SK-N-MC (cell line): ENCODE measurements at regions not wholly inside any gene's neighbourhood (a gene's known extent, or its start where the extent isn't known, plus 50 kb on each side); places are given as distances from the start of the nearest gene placed in this dataset.

Source experiments
- DNase-seq: peaks from one replicate; pipeline ENCODE4 v3.0.0-alpha.2; 2011; ENCODE audit warnings: low read depth, low spot score
- H3K27ac ChIP-seq: fragments of 200-600 bp; sonication (generic); 2 replicates; pipeline ENCODE4 v1.5.1; 2016; ENCODE audit warnings: mixed run types
- H3K36me3 ChIP-seq: fragments of 200-600 bp; sonication (generic); 2 replicates; pipeline ENCODE4 v1.6.1; 2017; ENCODE audit warnings: antibody characterized with exemption, low read length, mixed read lengths; ENCODE audit not compliant: insufficient read depth
- H3K4me3 ChIP-seq: fragments of 200-600 bp; sonication (generic); 2 replicates; pipeline ENCODE4 v1.5.1; 2016
- H3K9ac ChIP-seq: fragments of 200-600 bp; sonication (generic); 2 replicates; pipeline ENCODE4 v1.8.0; 2017; ENCODE audit warnings: mixed run types, mixed read lengths; ENCODE audit not compliant: insufficient read length
- H3K9me3 ChIP-seq: fragments of 200-600 bp; sonication (generic); 2 replicates; pipeline ENCODE4 v1.6.1; 2017; ENCODE audit warnings: low read depth, mild to moderate bottlenecking, antibody characterized with exemption, low read length, moderate library complexity, mixed read lengths
- EZH2 ChIP-seq: fragments of 200-600 bp; sonication (generic); IDR thresholded peaks from one replicate; pipeline ENCODE4 v1.6.1; 2017; ENCODE audit warnings: antibody characterized with exemption
- FOXP2 ChIP-seq: optimal IDR thresholded peaks from 2 replicates; pipeline ENCODE3; 2011; ENCODE audit warnings: mild to moderate bottlenecking, moderate library complexity; ENCODE audit not compliant: insufficient read depth; ENCODE audit errors: extremely low read length, control extremely low read depth
- POLR2AphosphoS5 ChIP-seq: IDR thresholded peaks from 2 replicates; pipeline ENCODE4 v1.6.1; 2012; ENCODE audit warnings: mild to moderate bottlenecking, low read depth, low read length, borderline replicate concordance

- Histone ChIP-seq H3K27ac (no peak overlapping the region), H3K9ac (no peak overlapping the region), H3K9me3 (no peaks in the 10 kb centered on the region), H3K36me3 (no peaks in the 10 kb centered on the region), H3K4me3 (no peak overlapping the region)
- DNase-seq = no peak
- TF ChIP-seq EZH2 (no peak), POLR2AphosphoS5 (no peak), FOXP2 (no peak)
Observed at GRCh38 chr20:11546939-11547338, 370.8 kb upstream of the BTBD3 start.

- no peak for DNase-seq
- Histone ChIP-seq H3K27ac (no peak overlapping the region), H3K4me3 (no peak overlapping the region), H3K9me3 (no peaks in the 10 kb centered on the region), H3K36me3 (no peaks in the 10 kb centered on the region), H3K9ac (no peak overlapping the region)
- TF ChIP-seq EZH2 (no peak), POLR2AphosphoS5 (no peak), FOXP2 (no peak)
Observed at GRCh38 chr20:11549172-11550103, 368.3 kb upstream of the BTBD3 start.

GRCh38 chr20:11550657-11551338 lies 366.9 kb upstream of the BTBD3 start:
- no peak for TF ChIP-seq POLR2AphosphoS5
- no peak for TF ChIP-seq FOXP2
- TF ChIP-seq EZH2 = no peak
- Histone ChIP-seq H3K27ac (no peak overlapping the region), H3K36me3 (no peaks in the 10 kb centered on the region), H3K9ac (no peak overlapping the region), H3K4me3 (no peak overlapping the region), H3K9me3 (no peaks in the 10 kb centered on the region)
- no peak for DNase-seq

- no peaks in the 10 kb centered on the region for H3K9me3 ChIP-seq
- no peak overlapping the region for H3K27ac ChIP-seq
- DNase-seq = no peak
- no peaks in the 10 kb centered on the region for H3K36me3 ChIP-seq
- no peak overlapping the region for H3K4me3 ChIP-seq
- TF ChIP-seq POLR2AphosphoS5 = no peak
- no peak for TF ChIP-seq EZH2
- TF ChIP-seq FOXP2 = no peak
- no peak overlapping the region for H3K9ac ChIP-seq
Observed at GRCh38 chr20:11551479-11551878, 366.2 kb upstream of the BTBD3 start.

GRCh38 chr20:11553603-11554002 lies 364.1 kb upstream of the BTBD3 start:
- Histone ChIP-seq H3K27ac (no peak overlapping the region), H3K9ac (no peak overlapping the region), H3K4me3 (no peak overlapping the region), H3K9me3 (no peaks in the 10 kb centered on the region), H3K36me3 (no peaks in the 10 kb centered on the region)
- no peak for DNase-seq
- TF ChIP-seq EZH2 (no peak), FOXP2 (no peak), POLR2AphosphoS5 (no peak)

- H3K9me3 ChIP-seq = no peaks in the 10 kb centered on the region
- H3K36me3 ChIP-seq = no peaks in the 10 kb centered on the region
- no peak overlapping the region for H3K9ac ChIP-seq
- H3K4me3 ChIP-seq = no peak overlapping the region
- no peak overlapping the region for H3K27ac ChIP-seq
- DNase-seq = no peak
- TF ChIP-seq POLR2AphosphoS5 (no peak), FOXP2 (no peak), EZH2 (no peak)
Observed at GRCh38 chr20:11555510-11555909, 362.2 kb upstream of the BTBD3 start.

GRCh38 chr20:11556410-11556809 lies 361.3 kb upstream of the BTBD3 start:
- Histone ChIP-seq H3K4me3 (no peak overlapping the region), H3K9ac (no peak overlapping the region), H3K9me3 (no peaks in the 10 kb centered on the region), H3K27ac (no peak overlapping the region), H3K36me3 (no peaks in the 10 kb centered on the region)
- no peak for DNase-seq
- TF ChIP-seq EZH2 (no peak), POLR2AphosphoS5 (no peak), FOXP2 (no peak)

- H3K27ac ChIP-seq = no peak overlapping the region
- no peak overlapping the region for H3K9ac ChIP-seq
- no peak for DNase-seq
- H3K9me3 ChIP-seq = no peaks in the 10 kb centered on the region
- H3K36me3 ChIP-seq = no peaks in the 10 kb centered on the region
- TF ChIP-seq POLR2AphosphoS5 (no peak), FOXP2 (no peak), EZH2 (no peak)
- no peak overlapping the region for H3K4me3 ChIP-seq
Observed at GRCh38 chr20:11564491-11564890, 353.2 kb upstream of the BTBD3 start.
